GM19035 (cell line): ENCODE measurements at regions not wholly inside any gene's neighbourhood (a gene's known extent, or its start where the extent isn't known, plus 50 kb on each side); places are given as distances from the start of the nearest gene placed in this dataset.
"Not testable (repeated sequence)": the region's sequence is repeated elsewhere in the genome, so short reads cannot be mapped to it uniquely, and the experiment has no call there.

Experiments
- ATAC-seq: cut with Tn5 transposase; IDR thresholded peaks from one replicate; pipeline ENCODE4 v1.9.1; 2021; ENCODE audit not compliant: unreplicated experiment

DNA sequence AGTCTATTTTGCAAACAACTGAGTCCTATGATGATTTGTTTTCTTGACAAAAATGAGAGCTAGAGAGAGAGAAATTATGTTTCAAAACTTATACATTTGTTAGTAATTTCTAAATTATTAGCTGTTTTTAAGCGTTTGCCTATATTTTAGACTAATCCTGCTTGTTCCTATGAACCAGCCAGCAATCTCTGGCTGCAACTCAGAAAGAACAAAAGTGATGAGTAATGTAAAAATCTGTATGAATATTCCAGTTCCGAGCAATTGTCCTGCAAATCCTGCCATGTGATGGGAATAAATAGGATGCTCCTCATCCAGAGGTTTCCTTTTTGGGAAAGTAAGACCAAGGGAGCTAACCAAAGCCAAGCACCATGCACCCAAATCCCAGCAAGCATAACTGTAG is 228.3 kb upstream of the GBE1 start:
- no peak for ATAC-seq

GRCh38 chr3:81989274-81989673 is 227.8 kb upstream of the GBE1 start:
- ATAC-seq: no peak

DNA sequence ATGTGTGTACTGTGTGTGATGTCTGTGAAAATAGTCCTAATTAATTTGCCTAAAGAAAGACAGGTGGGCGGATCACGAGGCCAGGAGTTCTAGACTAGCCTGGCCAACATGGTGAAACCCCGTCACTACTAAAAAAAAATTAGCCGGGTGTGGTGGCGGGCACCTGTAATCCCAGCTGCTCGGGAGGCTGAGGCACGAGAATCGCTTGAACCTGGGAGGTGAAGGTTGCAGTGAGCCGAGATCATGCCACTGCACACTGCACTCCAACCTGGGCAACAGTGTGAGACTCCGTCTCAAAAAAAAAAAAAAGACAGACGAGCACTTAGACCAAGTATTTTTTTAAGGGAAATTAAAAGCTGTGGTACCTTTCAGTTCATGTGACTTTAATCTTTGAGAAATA is 226.0 kb upstream of the GBE1 start:
- ATAC-seq: not testable (repeated sequence)

- ATAC-seq: no peak
Observed at GRCh38 chr3:81985996-81986723, 224.7 kb upstream of the GBE1 start.

DNA sequence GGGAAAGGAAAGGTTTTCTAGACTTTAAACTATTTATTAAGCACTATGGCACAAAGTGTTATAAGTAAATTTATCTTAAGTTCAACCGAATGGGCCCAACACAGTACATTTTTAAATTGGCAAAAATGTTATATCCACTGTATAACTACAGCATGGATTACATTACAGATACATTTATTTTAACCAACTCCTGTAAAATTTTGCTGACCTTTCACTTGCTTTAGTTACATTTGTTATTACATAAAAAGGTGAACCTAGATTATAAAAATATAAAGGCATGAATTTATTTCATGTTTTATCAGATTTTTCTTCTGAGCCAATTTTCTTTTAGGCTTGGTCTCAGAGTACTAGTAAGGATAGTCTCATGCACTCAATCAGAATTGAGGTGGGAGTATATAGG is 221.9 kb upstream of the GBE1 start:
- no peak for ATAC-seq

- no peak for ATAC-seq
Observed at GRCh38 chr3:81980596-81981494, 219.4 kb upstream of the GBE1 start.

- ATAC-seq: no peak
Observed at GRCh38 chr3:81974751-81975150, 213.3 kb upstream of the GBE1 start.

- no peak for ATAC-seq
Observed at GRCh38 chr3:81968658-81969057, 207.2 kb upstream of the GBE1 start.

DNA sequence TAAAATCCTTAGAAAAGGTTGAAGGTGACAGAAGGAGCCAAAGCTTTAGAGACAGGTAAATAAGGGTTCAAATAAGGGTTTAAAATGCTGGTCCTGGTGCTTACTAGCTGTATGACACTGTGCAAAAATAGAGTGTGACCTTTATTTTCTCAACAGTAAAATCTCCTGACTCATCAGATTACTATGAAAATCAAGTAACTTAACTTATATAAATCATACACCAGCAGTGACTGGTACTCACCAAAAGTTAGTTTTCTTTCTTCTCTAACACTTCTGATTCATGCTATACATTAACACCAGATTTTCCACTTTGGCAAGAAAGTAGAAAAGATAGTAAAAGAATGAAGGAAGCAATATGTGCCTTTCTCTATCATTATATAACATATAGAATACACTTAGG is 205.9 kb upstream of the GBE1 start:
- ATAC-seq: no peak

DNA sequence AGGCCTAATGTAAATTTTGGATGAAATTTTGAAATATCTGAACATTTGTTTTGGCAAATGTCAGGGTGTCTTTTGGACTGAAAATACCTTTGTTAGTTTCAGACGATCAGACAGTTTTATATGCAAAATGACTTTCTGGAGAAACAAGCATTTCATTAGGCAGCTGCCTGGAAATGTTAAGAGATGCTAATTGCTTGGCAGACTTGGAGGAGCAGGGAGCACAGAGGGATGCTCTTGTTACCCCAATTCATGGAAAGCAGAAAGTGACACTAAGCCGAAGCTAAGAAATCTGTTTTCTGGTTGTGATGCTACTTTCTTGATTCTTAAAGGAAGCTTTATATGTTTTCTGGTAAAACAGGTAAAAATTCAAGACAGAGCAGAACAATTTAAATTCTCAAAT is 204.3 kb upstream of the GBE1 start:
- no peak for ATAC-seq

DNA sequence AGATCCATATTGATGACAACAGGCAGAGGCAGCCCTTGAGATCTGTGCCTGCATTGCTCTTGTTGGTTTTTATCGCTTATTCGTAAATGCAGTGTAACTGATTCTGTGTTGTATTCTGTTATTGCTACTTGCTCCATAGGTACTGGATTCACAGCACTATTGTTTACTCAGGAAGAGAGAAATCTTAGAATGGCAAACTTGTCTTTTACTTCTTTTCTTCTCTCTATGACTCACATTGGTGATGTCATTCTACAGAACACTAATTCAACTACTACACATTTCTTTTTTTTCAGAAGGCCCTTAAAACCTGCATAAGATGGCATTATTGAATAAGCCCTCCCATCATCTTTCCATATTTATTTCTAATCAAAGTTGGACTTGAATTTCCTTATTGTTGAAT is 201.0 kb upstream of the GBE1 start:
- no peak for ATAC-seq

DNA sequence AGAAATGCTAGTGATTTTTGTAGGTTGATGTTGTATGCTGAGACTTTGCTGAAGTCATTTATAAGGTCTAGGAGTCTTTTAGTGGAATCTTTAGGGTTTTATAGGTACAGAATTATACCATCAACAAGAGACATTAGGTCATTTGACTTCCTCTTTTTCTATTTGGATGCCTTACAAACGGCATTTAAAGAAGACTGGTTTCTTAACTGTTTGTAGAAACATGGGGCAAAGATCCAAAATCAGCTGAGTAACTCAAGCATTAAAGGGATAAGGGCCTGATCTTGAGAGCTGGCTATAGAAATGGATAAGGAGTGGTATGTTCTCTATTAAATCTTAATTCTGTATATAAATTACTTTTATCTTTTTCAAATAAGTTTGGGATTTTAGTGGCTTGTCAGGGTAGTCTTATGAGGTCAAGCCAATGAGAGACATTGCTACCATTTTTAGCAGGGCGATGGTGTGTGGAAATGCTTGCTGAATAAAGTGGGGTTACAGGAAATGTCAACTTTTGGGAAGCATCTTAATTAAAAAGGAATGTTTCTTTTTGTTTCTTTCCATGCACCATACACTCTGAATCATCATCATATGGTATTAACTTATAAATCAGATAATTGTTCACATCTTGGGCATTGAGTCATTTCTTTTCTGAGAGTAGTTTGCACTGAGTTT is 197.7 kb upstream of the GBE1 start:
- ATAC-seq: no peak

- ATAC-seq: no peak
Observed at GRCh38 chr3:81955878-81956277, 194.4 kb upstream of the GBE1 start.

DNA sequence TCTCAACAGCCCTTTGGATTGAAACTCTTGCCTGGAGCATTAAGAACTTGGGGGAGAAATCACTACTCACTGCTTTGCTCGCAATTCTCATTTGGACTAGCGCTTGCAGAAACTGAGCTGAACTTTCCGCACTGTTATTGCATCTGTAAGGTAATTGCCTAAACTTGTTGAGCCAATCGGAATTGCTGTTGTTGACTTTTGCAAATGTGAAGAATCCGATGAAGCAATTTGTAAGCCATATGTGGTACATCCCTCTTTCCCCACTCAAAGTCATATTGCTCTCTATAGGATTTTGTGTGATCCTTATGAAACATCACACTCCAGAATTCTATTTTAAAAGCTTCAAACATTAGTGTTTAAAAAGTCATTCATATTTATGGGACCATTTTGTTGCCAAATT is 191.7 kb upstream of the GBE1 start:
- no peak for ATAC-seq

- no peak for ATAC-seq
Observed at GRCh38 chr3:81952141-81952540, 190.7 kb upstream of the GBE1 start.

- no peak for ATAC-seq
Observed at GRCh38 chr3:81951636-81952035, 190.2 kb upstream of the GBE1 start.

DNA sequence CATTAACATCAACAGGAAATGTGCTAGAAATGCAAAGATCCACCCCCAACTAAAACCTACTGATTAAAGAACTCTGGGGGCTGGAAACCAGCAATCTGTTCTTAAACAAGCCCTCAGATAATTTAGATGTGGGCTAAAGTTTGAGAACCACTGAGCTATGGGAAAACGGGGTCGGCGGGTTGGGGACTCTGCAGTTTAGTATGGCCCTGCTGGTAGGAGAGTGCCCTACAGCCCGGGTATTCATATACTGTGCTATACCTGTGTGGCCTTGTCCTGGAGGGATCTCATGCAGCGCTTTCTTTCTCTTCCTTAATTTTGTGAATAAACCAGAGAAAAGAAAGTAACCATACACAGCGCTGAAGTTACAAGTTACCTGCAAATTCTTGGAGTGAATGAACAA is 189.7 kb upstream of the GBE1 start:
- no peak for ATAC-seq

DNA sequence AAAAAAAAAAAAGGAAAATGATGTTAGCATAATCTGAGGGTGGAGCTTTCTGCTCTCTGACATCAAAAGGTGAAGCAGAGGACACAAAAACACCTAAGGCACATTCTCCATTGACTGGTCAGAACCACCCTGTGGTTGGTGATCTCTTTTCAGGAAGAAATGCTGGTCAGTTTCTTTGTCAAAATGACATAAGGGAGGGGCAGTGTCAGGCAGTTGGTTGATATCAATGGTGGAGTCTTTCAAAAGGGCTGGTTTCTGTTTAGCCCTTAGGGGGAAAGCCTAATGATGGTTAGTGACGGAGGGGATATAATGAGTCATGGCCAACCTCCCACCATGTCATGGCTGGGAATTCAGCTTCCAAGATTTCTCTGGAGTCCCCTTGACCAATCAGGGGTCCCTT is 185.9 kb upstream of the GBE1 start:
- ATAC-seq: no peak

- no peak for ATAC-seq
Observed at GRCh38 chr3:81938681-81939080, 177.2 kb upstream of the GBE1 start.

DNA sequence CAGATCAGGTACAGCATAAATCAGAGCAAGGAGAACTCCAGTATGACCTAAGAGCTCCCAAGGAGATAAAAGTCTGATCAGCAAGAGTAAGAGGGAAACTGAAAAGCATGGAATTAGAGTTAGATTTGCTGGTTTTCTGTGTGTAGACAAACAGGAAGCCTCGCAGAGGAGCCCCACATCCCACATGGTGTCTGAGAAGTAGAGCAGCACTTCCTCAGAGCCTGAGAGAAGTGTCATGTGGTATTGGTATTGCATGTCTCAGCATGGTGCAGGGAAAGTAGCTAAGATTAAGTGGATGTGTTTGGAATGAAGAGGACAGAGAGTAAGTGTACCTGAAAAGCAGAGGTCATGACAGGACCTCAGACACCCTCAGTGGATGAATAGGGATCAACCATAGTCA is 175.4 kb upstream of the GBE1 start:
- ATAC-seq: no peak

- ATAC-seq: no peak
Observed at GRCh38 chr3:81932681-81933080, 171.2 kb upstream of the GBE1 start.
